Type B pancreatic cell (in vitro differentiated cells): ENCODE measurements at regions not wholly inside any gene's neighbourhood (a gene's known extent, or its start where the extent isn't known, plus 50 kb on each side); places are given as distances from the start of the nearest gene placed in this dataset.
"Not testable (repeated sequence)": the region's sequence is repeated elsewhere in the genome, so short reads cannot be mapped to it uniquely, and the experiment has no call there.

Experiments
- DNase-seq: peaks from one replicate; pipeline ENCODE4 v3.0.0; 2021; ENCODE audit warnings: mixed read lengths; ENCODE audit not compliant: unreplicated experiment; ENCODE audit errors: extremely low spot score
- H3K27ac Mint-ChIP-seq: 2 replicates; pipeline ENCODE4 v1.8.0; 2021; ENCODE audit warnings: mild to moderate bottlenecking, mixed read lengths
- H3K27me3 Mint-ChIP-seq: 2 replicates; pipeline ENCODE4 v1.8.0; 2021; ENCODE audit warnings: mixed read lengths
- H3K36me3 Mint-ChIP-seq: 2 replicates; pipeline ENCODE4 v1.8.0; 2021; ENCODE audit warnings: mixed read lengths
- H3K4me1 Mint-ChIP-seq: one replicate; pipeline ENCODE4 v1.8.0; 2021; ENCODE audit warnings: mixed read lengths; ENCODE audit not compliant: unreplicated experiment
- H3K4me3 Mint-ChIP-seq: 2 replicates; pipeline ENCODE4 v1.8.0; 2021; ENCODE audit warnings: mild to moderate bottlenecking, mixed read lengths
- H3K9me3 Mint-ChIP-seq: 2 replicates; pipeline ENCODE4 v1.8.0; 2021; ENCODE audit warnings: mixed read lengths
- TF ChIP-seq, protein P1 (sequence below): fragments of 200-600 bp; sonication (generic); conservative IDR thresholded peaks from 2 replicates; pipeline ENCODE4 v1.5.0; 2021; ENCODE audit warnings: antibody characterized with exemption, mild to moderate bottlenecking

GRCh38 chr13:44051405-44051804, 171.7 kb downstream of the LACC1 start:
- no peak for DNase-seq
- Mint-ChIP-seq H3K36me3 (no peaks in the 10 kb centered on the region), H3K27ac (no peak overlapping the region), H3K4me3 (no peak overlapping the region), H3K27me3 (peaks cover 13% of the 10 kb centered on the region), H3K9me3 (no peaks in the 10 kb centered on the region), H3K4me1 (peaks cover 34% of the 10 kb centered on the region)
- TF ChIP-seq, protein P1, sequence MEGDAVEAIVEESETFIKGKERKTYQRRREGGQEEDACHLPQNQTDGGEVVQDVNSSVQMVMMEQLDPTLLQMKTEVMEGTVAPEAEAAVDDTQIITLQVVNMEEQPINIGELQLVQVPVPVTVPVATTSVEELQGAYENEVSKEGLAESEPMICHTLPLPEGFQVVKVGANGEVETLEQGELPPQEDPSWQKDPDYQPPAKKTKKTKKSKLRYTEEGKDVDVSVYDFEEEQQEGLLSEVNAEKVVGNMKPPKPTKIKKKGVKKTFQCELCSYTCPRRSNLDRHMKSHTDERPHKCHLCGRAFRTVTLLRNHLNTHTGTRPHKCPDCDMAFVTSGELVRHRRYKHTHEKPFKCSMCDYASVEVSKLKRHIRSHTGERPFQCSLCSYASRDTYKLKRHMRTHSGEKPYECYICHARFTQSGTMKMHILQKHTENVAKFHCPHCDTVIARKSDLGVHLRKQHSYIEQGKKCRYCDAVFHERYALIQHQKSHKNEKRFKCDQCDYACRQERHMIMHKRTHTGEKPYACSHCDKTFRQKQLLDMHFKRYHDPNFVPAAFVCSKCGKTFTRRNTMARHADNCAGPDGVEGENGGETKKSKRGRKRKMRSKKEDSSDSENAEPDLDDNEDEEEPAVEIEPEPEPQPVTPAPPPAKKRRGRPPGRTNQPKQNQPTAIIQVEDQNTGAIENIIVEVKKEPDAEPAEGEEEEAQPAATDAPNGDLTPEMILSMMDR = no peak

GRCh38 chr13:44051918-44052675, 172.4 kb downstream of the LACC1 start:
- no peaks in the 10 kb centered on the region for H3K36me3 Mint-ChIP-seq

GRCh38 chr13:44052780-44053184, 173.1 kb downstream of the LACC1 start:
- no peak for DNase-seq

More at GRCh38 chr13:44051918-44052675, 172.4 kb downstream of the LACC1 start:
- TF ChIP-seq, protein P1 = no peak
- Mint-ChIP-seq H3K4me1 (peaks cover 34% of the 10 kb centered on the region), H3K27ac (peak overlapping the region; percentile 7), H3K9me3 (no peaks in the 10 kb centered on the region), H3K4me3 (no peak overlapping the region), H3K27me3 (peaks cover 12% of the 10 kb centered on the region)
- no peak for DNase-seq

DNA sequence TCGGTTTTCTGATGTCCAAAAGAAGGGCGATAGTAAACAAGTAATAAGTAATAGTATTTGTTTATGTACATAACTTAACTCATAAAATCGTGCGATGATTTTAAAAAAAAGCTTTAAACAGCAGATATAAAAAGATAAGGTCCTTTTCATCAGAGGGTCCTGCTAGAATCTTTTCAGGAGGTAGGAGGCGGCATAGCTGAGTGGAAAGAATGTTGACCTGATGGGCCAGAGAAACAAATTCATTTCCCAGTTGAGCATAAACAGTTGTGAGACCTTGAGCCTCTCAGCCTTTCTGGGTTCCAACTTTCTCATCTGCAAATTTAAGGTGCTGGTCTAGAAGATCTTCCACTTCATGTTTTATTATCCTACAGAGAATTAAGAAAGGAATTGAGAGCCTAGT, 173.5 kb downstream of the LACC1 start:
- Mint-ChIP-seq H3K27me3 (peaks cover 4% of the 10 kb centered on the region), H3K9me3 (no peaks in the 10 kb centered on the region)

More at GRCh38 chr13:44052780-44053184, 173.1 kb downstream of the LACC1 start:
- Mint-ChIP-seq H3K9me3 (no peaks in the 10 kb centered on the region), H3K4me3 (peak overlapping the region; percentile 4), H3K27me3 (peaks cover 8% of the 10 kb centered on the region), H3K36me3 (no peaks in the 10 kb centered on the region), H3K27ac (peak overlapping the region; percentile 7), H3K4me1 (peaks cover 34% of the 10 kb centered on the region)
- TF ChIP-seq, protein P1 = no peak

DNA sequence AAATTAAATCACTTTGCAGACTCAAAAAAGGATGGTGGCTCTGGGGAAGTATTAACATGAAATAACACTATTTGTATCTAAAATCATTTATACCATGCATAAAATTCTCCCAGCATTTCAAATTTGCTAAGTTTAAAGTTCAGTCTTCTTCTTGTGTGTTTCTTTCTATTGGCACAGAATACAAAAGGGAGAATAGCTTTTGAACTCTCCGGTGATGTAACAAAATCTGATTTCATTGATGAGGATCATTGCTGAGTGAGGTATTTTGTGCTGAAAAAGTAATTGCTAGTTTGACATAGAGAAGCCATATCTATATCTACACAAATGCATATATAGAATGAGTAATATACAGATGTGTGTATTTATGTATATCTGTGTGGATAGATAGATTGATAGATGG, 174.8 kb downstream of the LACC1 start:
- no peak for DNase-seq
- H3K27ac Mint-ChIP-seq = no peak overlapping the region
- H3K36me3 Mint-ChIP-seq = no peaks in the 10 kb centered on the region
- TF ChIP-seq, protein P1 = no peak
- no peaks in the 10 kb centered on the region for H3K27me3 Mint-ChIP-seq
- no peaks in the 10 kb centered on the region for H3K9me3 Mint-ChIP-seq
- peaks cover 46% of the 10 kb centered on the region for H3K4me1 Mint-ChIP-seq
- H3K4me3 Mint-ChIP-seq = no peak overlapping the region

More for the DNA sequence above, 173.5 kb downstream of the LACC1 start:
- Mint-ChIP-seq H3K27ac (peak overlapping the region; percentile 57), H3K4me1 (peaks cover 36% of the 10 kb centered on the region), H3K36me3 (no peaks in the 10 kb centered on the region), H3K4me3 (peak overlapping the region; percentile 4)
- DNase-seq = no peak
- TF ChIP-seq, protein P1 = no peak

DNA sequence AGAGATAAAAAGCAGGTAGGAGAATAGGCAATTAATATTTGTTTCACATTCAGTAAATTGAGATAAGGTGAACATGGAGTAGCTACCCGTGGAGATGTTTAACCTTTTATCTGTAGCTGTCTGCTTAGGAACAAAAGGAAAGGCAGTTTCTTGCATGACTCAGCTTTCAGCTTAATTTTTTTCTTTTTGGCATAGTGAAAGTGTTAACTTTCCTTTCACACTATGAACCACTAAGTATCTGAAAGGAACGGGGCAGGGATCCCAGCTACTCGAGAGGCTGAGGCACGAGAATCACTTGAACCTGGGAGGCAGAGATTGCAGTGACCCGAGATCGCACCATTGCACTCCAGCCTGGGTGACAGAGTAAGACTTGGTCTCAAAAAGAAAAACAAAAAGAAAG, 176.0 kb downstream of the LACC1 start:
- H3K4me1 Mint-ChIP-seq = peaks cover 46% of the 10 kb centered on the region
- peak overlapping the region; percentile 55 for H3K27ac Mint-ChIP-seq
- DNase-seq, H3K27me3 Mint-ChIP-seq, H3K36me3 Mint-ChIP-seq, H3K9me3 Mint-ChIP-seq: not testable (repeated sequence)
- peak overlapping the region; percentile 65 for H3K4me3 Mint-ChIP-seq
